ENCODE measurements at regions not wholly inside any gene's neighbourhood (a gene's known extent, or its start where the extent isn't known, plus 50 kb on each side); places are given as distances from the start of the nearest gene placed in this dataset.
"Not testable (repeated sequence)": the region's sequence is repeated elsewhere in the genome, so short reads cannot be mapped to it uniquely, and the experiment has no call there.

GRCh38 chr6:30816791-30817739 is 67.3 kb upstream of the DDR1 start:
- FAIRE-seq = no peak

GRCh38 chr6:30816296-30816695 is 68.0 kb upstream of the DDR1 start:
- H3K27ac ChIP-seq (ENCODE audit: low read depth in 2 of 2, low read length in 2 of 2); intact Hi-C loops (cut with DNase I); FAIRE-seq; H3K9ac ChIP-seq (ENCODE audit: low read length in 3 of 3); H3K27me3 ChIP-seq (ENCODE audit: control insufficient read depth, insufficient read depth, low read length); H3K36me3 ChIP-seq (ENCODE audit: control insufficient read depth in 2 of 3, insufficient read depth in 3 of 3, low read length in 3 of 3); H3K9me3 ChIP-seq (ENCODE audit: control insufficient read depth in 2 of 3, insufficient read depth in 1 of 3, low read length in 3 of 3); DNase-seq; H3K4me3 ChIP-seq (ENCODE audit: low read length in 3 of 3): not testable (repeated sequence)
- peaks cover 0 to 10% (median 2%) of the 10 kb centered on the region in 3 donors for H3K4me1 ChIP-seq (ENCODE audit: control insufficient read depth in 2 of 3, insufficient read depth in 2 of 3, low read depth in 1 of 3, low read length in 3 of 3)

More at GRCh38 chr6:30816791-30817739, 67.3 kb upstream of the DDR1 start:
- Histone ChIP-seq H3K27me3 (ENCODE audit: control insufficient read depth, insufficient read depth, low read length) (no peaks in the 10 kb centered on the region), H3K9me3 (ENCODE audit: control insufficient read depth in 2 of 3, insufficient read depth in 1 of 3, low read length in 3 of 3) (no peaks in the 10 kb centered on the region), H3K9ac (ENCODE audit: low read length in 3 of 3) (no peak overlapping the region), H3K4me1 (ENCODE audit: control insufficient read depth in 2 of 3, insufficient read depth in 2 of 3, low read depth in 1 of 3, low read length in 3 of 3) (peaks cover under 1 to 11% (median 2%) of the 10 kb centered on the region in 3 donors), H3K36me3 (ENCODE audit: control insufficient read depth in 2 of 3, insufficient read depth in 3 of 3, low read length in 3 of 3) (no peaks in the 10 kb centered on the region), H3K4me3 (ENCODE audit: low read length in 3 of 3) (no peak overlapping the region), H3K27ac (ENCODE audit: low read depth in 2 of 2, low read length in 2 of 2) (no peak overlapping the region)
- TF ChIP-seq, protein P1, sequence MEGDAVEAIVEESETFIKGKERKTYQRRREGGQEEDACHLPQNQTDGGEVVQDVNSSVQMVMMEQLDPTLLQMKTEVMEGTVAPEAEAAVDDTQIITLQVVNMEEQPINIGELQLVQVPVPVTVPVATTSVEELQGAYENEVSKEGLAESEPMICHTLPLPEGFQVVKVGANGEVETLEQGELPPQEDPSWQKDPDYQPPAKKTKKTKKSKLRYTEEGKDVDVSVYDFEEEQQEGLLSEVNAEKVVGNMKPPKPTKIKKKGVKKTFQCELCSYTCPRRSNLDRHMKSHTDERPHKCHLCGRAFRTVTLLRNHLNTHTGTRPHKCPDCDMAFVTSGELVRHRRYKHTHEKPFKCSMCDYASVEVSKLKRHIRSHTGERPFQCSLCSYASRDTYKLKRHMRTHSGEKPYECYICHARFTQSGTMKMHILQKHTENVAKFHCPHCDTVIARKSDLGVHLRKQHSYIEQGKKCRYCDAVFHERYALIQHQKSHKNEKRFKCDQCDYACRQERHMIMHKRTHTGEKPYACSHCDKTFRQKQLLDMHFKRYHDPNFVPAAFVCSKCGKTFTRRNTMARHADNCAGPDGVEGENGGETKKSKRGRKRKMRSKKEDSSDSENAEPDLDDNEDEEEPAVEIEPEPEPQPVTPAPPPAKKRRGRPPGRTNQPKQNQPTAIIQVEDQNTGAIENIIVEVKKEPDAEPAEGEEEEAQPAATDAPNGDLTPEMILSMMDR (IDR thresholded peaks at IDR 0.05; ENCODE audit: borderline replicate concordance, extremely low read depth, insufficient read depth) = no peak
- intact Hi-C loops (cut with DNase I) = no loop called here
- DNase-seq = no peak

DNA sequence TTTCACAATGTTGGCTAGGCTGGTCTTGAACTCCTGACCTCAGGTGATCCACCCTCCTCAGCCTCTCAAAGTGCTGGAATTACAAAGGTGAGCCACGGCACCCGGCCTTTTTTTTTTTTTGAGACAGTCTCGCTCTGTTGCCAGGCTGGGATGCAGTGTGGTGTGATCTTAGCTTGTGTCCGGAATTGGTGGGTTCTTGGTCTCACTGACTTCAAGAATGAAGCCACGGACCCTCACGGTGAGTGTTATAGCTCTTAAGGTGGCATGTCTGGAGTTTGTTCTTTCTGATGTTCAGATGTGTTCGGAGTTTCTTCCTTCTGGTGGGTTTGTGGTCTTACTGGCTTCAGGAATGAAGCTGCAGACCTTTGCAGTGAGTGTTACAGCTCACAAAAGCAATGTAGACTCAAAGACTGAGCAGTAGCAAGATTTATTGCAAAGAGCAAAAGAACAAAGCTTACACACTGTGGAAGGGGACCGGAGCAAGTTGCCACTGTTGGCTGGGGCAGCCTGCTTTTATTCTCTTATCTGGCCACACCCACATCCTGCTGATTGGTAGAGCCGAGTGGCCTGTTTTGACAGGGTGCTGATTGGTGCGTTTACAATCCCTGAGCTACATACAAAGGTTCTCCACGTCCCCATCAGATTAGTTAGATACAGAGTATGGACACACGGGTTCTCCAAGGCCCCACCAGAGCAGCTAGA is 69.1 kb upstream of the DDR1 start:
- H3K36me3 ChIP-seq (ENCODE audit: control insufficient read depth in 2 of 3, insufficient read depth in 3 of 3, low read length in 3 of 3); DNase-seq; H3K27ac ChIP-seq (ENCODE audit: low read depth in 2 of 2, low read length in 2 of 2); H3K27me3 ChIP-seq (ENCODE audit: control insufficient read depth, insufficient read depth, low read length); H3K9ac ChIP-seq (ENCODE audit: low read length in 3 of 3); H3K4me3 ChIP-seq (ENCODE audit: low read length in 3 of 3); FAIRE-seq; H3K9me3 ChIP-seq (ENCODE audit: control insufficient read depth in 2 of 3, insufficient read depth in 1 of 3, low read length in 3 of 3); intact Hi-C loops (cut with DNase I): not testable (repeated sequence)
- peaks cover 0 to 10% (median 2%) of the 10 kb centered on the region in 3 donors for H3K4me1 ChIP-seq (ENCODE audit: control insufficient read depth in 2 of 3, insufficient read depth in 2 of 3, low read depth in 1 of 3, low read length in 3 of 3)

- peak overlapping the region in 1 of 2 donors; percentile 32 for H3K27ac ChIP-seq (ENCODE audit: low read depth in 2 of 2, low read length in 2 of 2)
- no peak for DNase-seq
- intact Hi-C loops (cut with DNase I) = no loop called here
- no peaks in the 10 kb centered on the region for H3K9me3 ChIP-seq (ENCODE audit: control insufficient read depth in 2 of 3, insufficient read depth in 1 of 3, low read length in 3 of 3)
- no peak overlapping the region for H3K4me3 ChIP-seq (ENCODE audit: low read length in 3 of 3)
- H3K4me1 ChIP-seq (ENCODE audit: control insufficient read depth in 2 of 3, insufficient read depth in 2 of 3, low read depth in 1 of 3, low read length in 3 of 3) = peaks cover 0 to 8% (median 2%) of the 10 kb centered on the region in 3 donors
- no peaks in the 10 kb centered on the region for H3K27me3 ChIP-seq (ENCODE audit: control insufficient read depth, insufficient read depth, low read length)
- no peaks in the 10 kb centered on the region for H3K36me3 ChIP-seq (ENCODE audit: control insufficient read depth in 2 of 3, insufficient read depth in 3 of 3, low read length in 3 of 3)
- TF ChIP-seq, protein P1 (IDR thresholded peaks at IDR 0.05; ENCODE audit: borderline replicate concordance, extremely low read depth, insufficient read depth) = no peak
- no peak for FAIRE-seq
- H3K9ac ChIP-seq (ENCODE audit: low read length in 3 of 3) = no peak overlapping the region
These were observed 69.9 kb upstream of the DDR1 start for GRCh38 chr6:30814146-30815040.

Data from kidney (tissue), 13 donors.